GM12892 (cell line): ENCODE measurements at regions not wholly inside any gene's neighbourhood (a gene's known extent, or its start where the extent isn't known, plus 50 kb on each side); places are given as distances from the start of the nearest gene placed in this dataset.

Experiments used
- POLR2A ChIP-seq: IDR thresholded peaks from 2 replicates; pipeline ENCODE4 v1.6.1; 2011; ENCODE audit warnings: low read depth, low read length, control low read depth
- POLR2AphosphoS5 ChIP-seq: IDR thresholded peaks from 2 replicates; pipeline ENCODE4 v1.6.1; 2011; ENCODE audit warnings: low read depth, low read length, control low read depth
- TAF1 ChIP-seq: IDR thresholded peaks from 2 replicates; pipeline ENCODE4 v1.6.1; 2011; ENCODE audit warnings: low read depth, mild to moderate bottlenecking, control low read depth, low read length, borderline replicate concordance

- no peak for TF ChIP-seq POLR2A
- TF ChIP-seq POLR2AphosphoS5: no peak
- no peak for TF ChIP-seq TAF1
Observed at GRCh38 chr10:120103738-120104560, 211.4 kb downstream of the SEC23IP start.
